ENCODE measurements at regions not wholly inside any gene's neighbourhood (a gene's known extent, or its start where the extent isn't known, plus 50 kb on each side); places are given as distances from the start of the nearest gene placed in this dataset.

DNA sequence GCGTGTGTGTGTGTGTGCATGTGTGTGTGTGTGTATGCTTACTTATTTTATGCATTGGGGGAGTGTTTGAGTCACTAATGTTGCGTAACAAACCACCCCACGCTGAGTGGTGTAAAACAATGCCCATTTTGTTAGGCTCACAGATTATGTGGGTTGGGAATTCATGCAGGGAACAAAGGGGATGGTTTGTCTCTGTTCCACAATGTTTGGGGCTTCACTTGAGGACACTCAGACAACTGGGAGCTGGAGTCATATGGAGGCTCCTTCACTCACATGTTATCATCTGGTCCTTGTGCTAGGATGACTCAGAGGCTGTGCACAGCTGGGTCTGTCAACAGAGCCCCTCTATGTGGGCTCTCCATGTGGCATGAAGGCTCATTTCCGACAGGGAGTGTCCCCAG lies 51.3 kb upstream of the LARGE1 start:
- no peak for TF ChIP-seq CTCF (IDR thresholded peaks at IDR 0.05; ENCODE audit: low read depth, low read length)
- no peak overlapping the region for H3K4me3 ChIP-seq (ENCODE audit: low read depth, low read length)
- DNase-seq (ENCODE audit: low read depth), result peak; percentile 25

DNA sequence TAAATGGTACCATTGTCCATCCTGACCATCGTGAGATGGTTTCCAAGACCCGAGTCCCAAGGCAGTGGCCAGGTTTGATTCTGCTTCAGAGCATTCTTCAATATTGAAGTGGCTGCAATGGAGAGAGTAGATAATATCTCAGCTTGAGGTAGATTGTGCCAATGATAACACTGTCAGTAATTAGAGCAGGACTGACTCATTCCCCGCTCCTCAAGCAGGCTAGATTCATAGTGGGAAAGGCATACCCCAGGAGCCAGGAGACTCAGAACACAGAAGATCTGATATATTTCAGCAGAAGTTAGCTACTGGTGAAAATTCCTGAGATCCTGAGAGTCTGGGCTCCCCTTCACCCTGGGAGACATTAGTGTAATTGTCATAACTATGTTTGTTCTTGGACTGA lies 55.6 kb upstream of the LARGE1 start:
- TF ChIP-seq MAX (IDR thresholded peaks at IDR 0.05; ENCODE audit: low read depth, low read length) (no peak), MYC (IDR thresholded peaks at IDR 0.05; ENCODE audit: low read depth, low read length) (no peak), CTCF (IDR thresholded peaks at IDR 0.05; ENCODE audit: low read depth, low read length) (no peak)
- H3K4me3 ChIP-seq (ENCODE audit: low read depth, low read length), result no peak overlapping the region
- no peak for DNase-seq (ENCODE audit: low read depth)

- DNase-seq (ENCODE audit: low read depth), result no peak
- H3K4me3 ChIP-seq (ENCODE audit: low read depth, low read length), result no peak overlapping the region
- TF ChIP-seq CTCF (IDR thresholded peaks at IDR 0.05; ENCODE audit: low read depth, low read length) (no peak), MYC (IDR thresholded peaks at IDR 0.05; ENCODE audit: low read depth, low read length) (no peak), POLR2A (IDR thresholded peaks at IDR 0.05; ENCODE audit: extremely low read depth, insufficient read length) (no peak), MAX (IDR thresholded peaks at IDR 0.05; ENCODE audit: low read depth, low read length) (no peak)
These were observed 63.3 kb upstream of the LARGE1 start for GRCh38 chr22:33983558-33983957.

- H3K4me3 ChIP-seq (ENCODE audit: low read depth, low read length), result no peak overlapping the region
- no peak for TF ChIP-seq CTCF (IDR thresholded peaks at IDR 0.05; ENCODE audit: low read depth, low read length)
- TF ChIP-seq POLR2A (IDR thresholded peaks at IDR 0.05; ENCODE audit: extremely low read depth, insufficient read length), result no peak
- TF ChIP-seq MYC (IDR thresholded peaks at IDR 0.05; ENCODE audit: low read depth, low read length), result no peak
- TF ChIP-seq MAX (IDR thresholded peaks at IDR 0.05; ENCODE audit: low read depth, low read length), result no peak
- no peak for DNase-seq (ENCODE audit: low read depth)
These were observed 63.9 kb upstream of the LARGE1 start for GRCh38 chr22:33984211-33984610.

GRCh38 chr22:33984656-33985285 lies 64.5 kb upstream of the LARGE1 start:
- H3K4me3 ChIP-seq (ENCODE audit: low read depth, low read length), result no peak overlapping the region
- no peak for DNase-seq (ENCODE audit: low read depth)
- no peak for TF ChIP-seq MYC (IDR thresholded peaks at IDR 0.05; ENCODE audit: low read depth, low read length)
- no peak for TF ChIP-seq CTCF (IDR thresholded peaks at IDR 0.05; ENCODE audit: low read depth, low read length)
- no peak for TF ChIP-seq POLR2A (IDR thresholded peaks at IDR 0.05; ENCODE audit: extremely low read depth, insufficient read length)
- no peak for TF ChIP-seq MAX (IDR thresholded peaks at IDR 0.05; ENCODE audit: low read depth, low read length)

DNA sequence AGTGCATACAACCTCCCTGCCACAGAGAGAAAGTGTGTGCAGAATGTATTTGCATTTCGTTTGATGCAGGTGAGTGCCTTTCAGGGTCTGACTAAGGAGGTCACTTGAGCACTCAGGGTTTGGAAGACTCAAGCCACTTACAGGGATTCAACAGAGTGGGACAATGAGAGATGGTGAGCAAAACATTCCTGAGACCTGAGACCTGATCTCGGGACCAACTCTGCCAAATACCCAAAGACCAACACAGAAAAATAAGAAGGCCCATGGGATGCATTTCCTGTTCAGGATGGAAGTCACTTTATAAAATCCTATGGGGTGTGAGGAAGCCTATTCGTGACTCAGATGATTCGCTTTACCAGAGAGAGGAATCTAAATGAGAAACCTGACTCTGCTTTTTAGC lies 65.2 kb upstream of the LARGE1 start:
- H3K4me3 ChIP-seq (ENCODE audit: low read depth, low read length), result no peak overlapping the region
- DNase-seq (ENCODE audit: low read depth), result no peak
- TF ChIP-seq POLR2A (IDR thresholded peaks at IDR 0.05; ENCODE audit: extremely low read depth, insufficient read length) (no peak), CTCF (IDR thresholded peaks at IDR 0.05; ENCODE audit: low read depth, low read length) (no peak), MAX (IDR thresholded peaks at IDR 0.05; ENCODE audit: low read depth, low read length) (no peak), MYC (IDR thresholded peaks at IDR 0.05; ENCODE audit: low read depth, low read length) (no peak)
